ENCODE measurements at regions not wholly inside any gene's neighbourhood (a gene's known extent, or its start where the extent isn't known, plus 50 kb on each side); places are given as distances from the start of the nearest gene placed in this dataset.

DNA sequence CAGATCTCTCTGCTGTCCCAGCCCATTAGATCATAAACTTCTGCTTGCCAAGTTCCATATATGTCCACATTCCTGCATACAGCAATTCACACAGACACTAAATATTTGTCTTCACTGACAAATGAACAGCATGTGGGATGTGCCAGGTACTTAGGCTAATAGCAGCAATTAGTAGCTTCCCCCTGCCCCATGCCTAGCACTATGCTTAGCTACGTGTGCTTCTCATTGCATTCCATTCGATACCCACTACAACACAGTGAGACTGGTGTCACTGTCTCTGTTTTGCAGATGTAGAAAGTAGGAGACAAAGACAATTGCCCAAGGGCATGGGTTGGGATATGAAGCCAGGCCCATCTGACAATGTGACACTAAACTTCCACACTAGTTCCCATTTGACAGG is 308.4 kb downstream of the BCL11B start:
- no peak for FAIRE-seq
- H3K27me3 ChIP-seq (ENCODE audit: control insufficient read depth in 2 of 2, insufficient read depth in 2 of 2, low read length in 2 of 2) = no peaks in the 10 kb centered on the region
- ChIA-PET POLR2A (no interaction called here), CTCF (no interaction called here)
- BruUV-seq (replicated peaks) = no TSS peak
- no peaks in the 10 kb centered on the region for H3K4me1 ChIP-seq (ENCODE audit: control insufficient read depth, extremely low read depth, insufficient read depth, low read length)
- no peak overlapping the region for H2AFZ ChIP-seq (ENCODE audit: low read depth, low read length)
- intact Hi-C loops (cut with micrococcal nuclease) = no loop called here
- TF ChIP-seq, protein P1, sequence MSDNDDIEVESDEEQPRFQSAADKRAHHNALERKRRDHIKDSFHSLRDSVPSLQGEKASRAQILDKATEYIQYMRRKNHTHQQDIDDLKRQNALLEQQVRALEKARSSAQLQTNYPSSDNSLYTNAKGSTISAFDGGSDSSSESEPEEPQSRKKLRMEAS (IDR thresholded peaks at IDR 0.05; ENCODE audit: insufficient read depth, insufficient read length) = no peak
- TF ChIP-seq FOS (IDR thresholded peaks at IDR 0.05; ENCODE audit: borderline replicate concordance, insufficient read depth, low read length) = no peak
- TF ChIP-seq GATA2 (IDR thresholded peaks at IDR 0.05; ENCODE audit: insufficient read depth, insufficient read length, low read depth, low read length) = no peak
- TF ChIP-seq JUN (IDR thresholded peaks at IDR 0.05; ENCODE audit: borderline replicate concordance, insufficient read depth, insufficient read length, low read depth) = no peak
- no peak for TF ChIP-seq POLR2AphosphoS5 (IDR thresholded peaks at IDR 0.05; ENCODE audit: insufficient read depth, low read depth, low read length)
- no peak for TF ChIP-seq EZH2 (IDR thresholded peaks at IDR 0.05; ENCODE audit: borderline replicate concordance, low read depth, low read length, severe bottlenecking)
- no peak for TF ChIP-seq POLR2A (IDR thresholded peaks at IDR 0.05; ENCODE audit: low read depth, low read length)
- TF ChIP-seq, protein P2, sequence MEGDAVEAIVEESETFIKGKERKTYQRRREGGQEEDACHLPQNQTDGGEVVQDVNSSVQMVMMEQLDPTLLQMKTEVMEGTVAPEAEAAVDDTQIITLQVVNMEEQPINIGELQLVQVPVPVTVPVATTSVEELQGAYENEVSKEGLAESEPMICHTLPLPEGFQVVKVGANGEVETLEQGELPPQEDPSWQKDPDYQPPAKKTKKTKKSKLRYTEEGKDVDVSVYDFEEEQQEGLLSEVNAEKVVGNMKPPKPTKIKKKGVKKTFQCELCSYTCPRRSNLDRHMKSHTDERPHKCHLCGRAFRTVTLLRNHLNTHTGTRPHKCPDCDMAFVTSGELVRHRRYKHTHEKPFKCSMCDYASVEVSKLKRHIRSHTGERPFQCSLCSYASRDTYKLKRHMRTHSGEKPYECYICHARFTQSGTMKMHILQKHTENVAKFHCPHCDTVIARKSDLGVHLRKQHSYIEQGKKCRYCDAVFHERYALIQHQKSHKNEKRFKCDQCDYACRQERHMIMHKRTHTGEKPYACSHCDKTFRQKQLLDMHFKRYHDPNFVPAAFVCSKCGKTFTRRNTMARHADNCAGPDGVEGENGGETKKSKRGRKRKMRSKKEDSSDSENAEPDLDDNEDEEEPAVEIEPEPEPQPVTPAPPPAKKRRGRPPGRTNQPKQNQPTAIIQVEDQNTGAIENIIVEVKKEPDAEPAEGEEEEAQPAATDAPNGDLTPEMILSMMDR (IDR thresholded peaks at IDR 0.05; ENCODE audit: extremely low read depth in 1 of 2, insufficient read depth in 1 of 2, low read depth in 1 of 2, low read length in 2 of 2) = no peak
- no peak for TF ChIP-seq MYC (IDR thresholded peaks at IDR 0.05; ENCODE audit: low read depth, low read length)
- no peaks in the 10 kb centered on the region for H3K79me2 ChIP-seq (ENCODE audit: control insufficient read depth, insufficient read depth, low read length)
- no peak overlapping the region for H3K27ac ChIP-seq (ENCODE audit: insufficient read depth, low read depth, low read length)
- H3K9me3 ChIP-seq (replicated peaks; ENCODE audit: control insufficient read depth, insufficient read depth, low read length) = peaks cover 3% of the 10 kb centered on the region
- no peaks in the 10 kb centered on the region for H3K36me3 ChIP-seq (ENCODE audit: control insufficient read depth in 2 of 2, extremely low read depth in 1 of 2, insufficient read depth in 2 of 2, low read length in 2 of 2)
- H3K9ac ChIP-seq (replicated peaks; ENCODE audit: extremely low read depth, insufficient read depth, low read length) = no peak overlapping the region
- H4K20me1 ChIP-seq (replicated peaks; ENCODE audit: control insufficient read depth, extremely low read depth, insufficient read depth, low read length) = no peaks in the 10 kb centered on the region
- no peak overlapping the region for H3K4me2 ChIP-seq (ENCODE audit: insufficient read depth, low read length)
- dilution Hi-C loops (cut with MboI; ENCODE audit: extremely low pct_ligation_motif_present, low sequenced_read_pairs) = no loop called here
- no peak for DNase-seq (ENCODE audit: low read depth, low spot score)
- H3K4me3 ChIP-seq (replicated peaks in 1 of 3; ENCODE audit: insufficient read depth in 1 of 3, low read depth in 1 of 3, low read length in 3 of 3) = no peak overlapping the region
- no peaks in the 10 kb centered on the region for H3K9me1 ChIP-seq (replicated peaks; ENCODE audit: control insufficient read depth, extremely low read depth, insufficient read depth, low read length)
